BJ (cell line): ENCODE measurements at regions not wholly inside any gene's neighbourhood (a gene's known extent, or its start where the extent isn't known, plus 50 kb on each side); places are given as distances from the start of the nearest gene placed in this dataset.

Experiments used
- CTCF ChIA-PET: fragments of 350-600 bp; formaldehyde crosslinking; extraction: SDS; loops from one replicate; lab custom pipeline; 2021; ENCODE audit warnings: antibody characterized with exemption, inconsistent platforms; lab: Yijun Ruan, JAX
- POLR2A ChIA-PET: fragments of 300-600 bp; sonication (Branson Sonifier 250); formaldehyde crosslinking; extraction: SDS; loops from one replicate; lab custom pipeline; 2021; ENCODE audit warnings: antibody characterized with exemption; lab: Charles Lee
- DNase-seq: peaks from one replicate; pipeline ENCODE4 v3.0.0-alpha.2; 2011; ENCODE audit warnings: low read depth
- H3K27me3 ChIP-seq: 2 replicates; pipeline ENCODE4 v1.6.0; 2011; ENCODE audit warnings: low read length; ENCODE audit not compliant: control insufficient read depth, insufficient read depth
- H3K36me3 ChIP-seq: 2 replicates; pipeline ENCODE4 v1.5.1; 2011; ENCODE audit warnings: low read length; ENCODE audit not compliant: control insufficient read depth, insufficient read depth
- H3K4me3 ChIP-seq: 2 replicates; pipeline ENCODE4 v1.5.1; 2011; ENCODE audit warnings: low read depth, mild to moderate bottlenecking, control low read depth, low read length
- CTCF ChIP-seq: IDR thresholded peaks from 2 replicates; pipeline ENCODE4 v1.5.1; 2011; ENCODE audit warnings: low read depth, mild to moderate bottlenecking, control low read depth, inconsistent platforms, low read length, moderate library complexity; ENCODE audit not compliant: insufficient read depth

DNA sequence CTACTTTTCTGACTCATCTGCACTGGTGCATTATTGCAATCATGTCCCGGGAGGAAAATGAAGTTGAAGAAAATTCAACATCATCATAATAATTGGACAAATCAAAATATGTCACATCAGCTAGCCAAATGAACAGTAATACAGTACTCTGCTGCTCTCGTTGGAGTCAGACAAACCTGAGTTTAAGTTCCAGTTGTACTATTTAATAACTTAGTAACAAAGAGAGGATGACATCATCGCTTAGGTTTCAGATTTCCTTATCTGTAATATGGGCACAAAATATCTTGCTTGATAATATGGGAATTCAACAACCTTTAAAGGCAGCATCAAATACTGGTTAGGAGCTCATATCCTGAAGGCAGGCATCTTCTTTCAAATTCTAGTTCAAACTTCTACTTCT lies 1248.9 kb upstream of the ACO1 start:
- no peak overlapping the region for H3K4me3 ChIP-seq
- no peak for TF ChIP-seq CTCF
- CTCF ChIA-PET = interaction anchor here (0.8 kb wide), 1 partner anchor 16 kb away, joined by 3 read pairs; no protein-coding TSS in a partner anchor
- no peaks in the 10 kb centered on the region for H3K36me3 ChIP-seq
- H3K27me3 ChIP-seq = no peaks in the 10 kb centered on the region
- POLR2A ChIA-PET = no interaction called here
- DNase-seq = no peak

DNA sequence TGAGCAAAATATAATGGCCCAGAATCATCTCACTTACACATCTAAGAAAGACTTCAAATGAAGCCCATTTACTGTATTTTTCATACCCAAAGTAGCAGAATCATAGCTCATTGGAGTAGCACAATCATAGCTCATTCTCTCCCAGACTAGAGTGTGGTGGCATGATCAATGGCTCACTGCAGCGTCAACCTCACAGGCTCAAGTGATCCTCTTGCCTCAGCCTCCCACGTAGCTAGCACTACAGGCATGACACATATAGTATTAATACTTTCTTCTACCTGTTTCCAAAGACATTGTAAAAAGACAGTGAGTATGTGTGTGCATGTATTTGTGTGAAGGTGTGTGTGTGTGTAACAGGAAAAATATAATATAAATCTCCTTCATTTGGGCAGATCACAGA lies 1247.9 kb upstream of the ACO1 start:
- POLR2A ChIA-PET = no interaction called here
- DNase-seq = no peak
- TF ChIP-seq CTCF = no peak
- Histone ChIP-seq H3K27me3 (no peaks in the 10 kb centered on the region), H3K36me3 (no peaks in the 10 kb centered on the region), H3K4me3 (no peak overlapping the region)
- CTCF ChIA-PET = no interaction called here

GRCh38 chr9:31137176-31138160 lies 1247.0 kb upstream of the ACO1 start:
- POLR2A ChIA-PET = no interaction called here
- Histone ChIP-seq H3K36me3 (no peaks in the 10 kb centered on the region), H3K4me3 (no peak overlapping the region), H3K27me3 (no peaks in the 10 kb centered on the region)
- TF ChIP-seq CTCF = no peak
- DNase-seq = peak; percentile 10
- CTCF ChIA-PET = no interaction called here

GRCh38 chr9:31140316-31140715 lies 1244.1 kb upstream of the ACO1 start:
- TF ChIP-seq CTCF = 0 out of 2 replicates have a peak, but pooled peaks have one; percentile 3
- H3K36me3 ChIP-seq = no peaks in the 10 kb centered on the region
- no peak overlapping the region for H3K4me3 ChIP-seq
- POLR2A ChIA-PET = no interaction called here
- CTCF ChIA-PET = no interaction called here
- no peaks in the 10 kb centered on the region for H3K27me3 ChIP-seq
- DNase-seq = no peak

DNA sequence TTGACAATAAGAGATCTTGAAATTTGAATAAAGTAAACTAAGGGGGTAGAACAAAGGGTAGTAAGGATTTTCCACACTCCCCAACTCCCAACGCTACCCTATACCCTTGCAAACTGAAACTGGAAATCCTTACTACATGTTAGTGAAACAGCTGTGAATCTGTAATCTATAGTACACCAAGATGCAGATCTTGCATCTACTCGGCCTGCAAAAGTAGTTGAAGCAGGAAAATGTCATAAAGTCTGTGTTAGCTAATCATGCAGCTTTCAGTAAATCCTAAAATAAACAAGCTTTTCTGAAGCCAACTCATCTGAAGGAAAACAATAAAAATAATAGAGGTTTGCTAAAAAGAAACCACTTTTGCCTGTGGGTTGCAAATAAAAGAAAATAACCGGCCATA lies 1242.0 kb upstream of the ACO1 start:
- Histone ChIP-seq H3K36me3 (no peaks in the 10 kb centered on the region), H3K4me3 (no peak overlapping the region), H3K27me3 (no peaks in the 10 kb centered on the region)
- no peak for DNase-seq
- ChIA-PET POLR2A (no interaction called here), CTCF (no interaction called here)
- no peak for TF ChIP-seq CTCF
